Mammary epithelial cell (primary cell): ENCODE measurements at regions not wholly inside any gene's neighbourhood (a gene's known extent, or its start where the extent isn't known, plus 50 kb on each side); places are given as distances from the start of the nearest gene placed in this dataset.

ENCODE experiments used
- EZH2 ChIP-seq: IDR thresholded peaks from 2 replicates; pipeline ENCODE4 v1.6.1; 2012; ENCODE audit warnings: low read length, inconsistent platforms, borderline replicate concordance
- TF ChIP-seq, protein P1 (sequence below), 2 donors: IDR thresholded peaks in 1 of 2; conservative IDR thresholded peaks in 1 of 2; 2 replicates each; pipeline ENCODE4 v1.5.1; 2011 to 2012; ENCODE audit warnings: inconsistent platforms in 2 of 2, low read length in 2 of 2, mild to moderate bottlenecking in 2 of 2, control low read depth in 1 of 2, low read depth in 1 of 2; ENCODE audit not compliant: insufficient read depth in 1 of 2; ENCODE audit errors: extremely low read depth in 1 of 2

DNA sequence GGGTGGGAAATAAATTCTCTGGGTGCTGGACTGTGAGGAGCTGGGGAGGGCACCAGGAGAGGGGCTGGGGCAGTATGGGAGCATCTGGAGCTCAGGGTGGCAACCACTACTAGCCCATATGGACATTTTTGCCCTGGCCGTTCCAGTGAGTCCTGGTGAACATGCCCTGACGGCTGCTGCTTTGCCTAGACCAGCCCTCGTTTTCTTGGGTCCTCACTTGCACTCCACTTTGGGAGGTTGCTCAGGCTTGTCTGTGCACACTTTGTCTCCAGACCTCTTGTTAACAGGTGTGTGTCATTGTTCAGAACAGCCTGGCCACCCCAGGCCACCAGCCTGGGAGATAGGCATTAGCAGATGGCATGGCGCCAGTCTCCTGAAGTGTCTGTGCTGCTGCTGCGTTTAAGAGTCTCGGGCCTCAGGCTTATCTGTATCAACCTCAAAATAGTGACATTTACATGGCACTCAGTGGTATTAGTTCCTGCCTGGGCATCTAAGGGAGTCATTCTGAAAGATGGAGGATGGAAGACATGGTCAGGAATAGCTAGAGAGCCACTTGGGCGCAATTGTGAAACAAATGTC lies 190.5 kb downstream of the PTPRU start:
- TF ChIP-seq, protein P1, sequence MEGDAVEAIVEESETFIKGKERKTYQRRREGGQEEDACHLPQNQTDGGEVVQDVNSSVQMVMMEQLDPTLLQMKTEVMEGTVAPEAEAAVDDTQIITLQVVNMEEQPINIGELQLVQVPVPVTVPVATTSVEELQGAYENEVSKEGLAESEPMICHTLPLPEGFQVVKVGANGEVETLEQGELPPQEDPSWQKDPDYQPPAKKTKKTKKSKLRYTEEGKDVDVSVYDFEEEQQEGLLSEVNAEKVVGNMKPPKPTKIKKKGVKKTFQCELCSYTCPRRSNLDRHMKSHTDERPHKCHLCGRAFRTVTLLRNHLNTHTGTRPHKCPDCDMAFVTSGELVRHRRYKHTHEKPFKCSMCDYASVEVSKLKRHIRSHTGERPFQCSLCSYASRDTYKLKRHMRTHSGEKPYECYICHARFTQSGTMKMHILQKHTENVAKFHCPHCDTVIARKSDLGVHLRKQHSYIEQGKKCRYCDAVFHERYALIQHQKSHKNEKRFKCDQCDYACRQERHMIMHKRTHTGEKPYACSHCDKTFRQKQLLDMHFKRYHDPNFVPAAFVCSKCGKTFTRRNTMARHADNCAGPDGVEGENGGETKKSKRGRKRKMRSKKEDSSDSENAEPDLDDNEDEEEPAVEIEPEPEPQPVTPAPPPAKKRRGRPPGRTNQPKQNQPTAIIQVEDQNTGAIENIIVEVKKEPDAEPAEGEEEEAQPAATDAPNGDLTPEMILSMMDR (conservative IDR thresholded peaks at IDR 0.05 in 1 of 2, IDR thresholded peaks at IDR 0.05 in 1 of 2; ENCODE audit: extremely low read depth in 1 of 2, insufficient read depth in 1 of 2, low read depth in 1 of 2, low read length in 2 of 2): no peak
- TF ChIP-seq EZH2: no peak
